MCF 10A (cell line): ENCODE measurements at regions not wholly inside any gene's neighbourhood (a gene's known extent, or its start where the extent isn't known, plus 50 kb on each side); places are given as distances from the start of the nearest gene placed in this dataset.

ENCODE experiments used
- BruUV-seq: library from RNA; stranded (reverse); fragments of 400-500 nt; replicated peaks from 2 replicates; lab custom pipeline; 2021; lab: Mats Ljungman, UMichigan
- CTCF ChIA-PET: fragments of 300-600 bp; sonication (Branson Sonifier 250); formaldehyde crosslinking; extraction: SDS; loops from one replicate; lab custom pipeline; 2021; ENCODE audit warnings: antibody characterized with exemption, inconsistent platforms; lab: Yijun Ruan, JAX
- POLR2A ChIA-PET: fragments of 300-600, 350-650 bp; sonication (Branson Sonifier 250); formaldehyde crosslinking; extraction: SDS; loops from one replicate; lab custom pipeline; 2020; ENCODE audit warnings: antibody characterized with exemption, inconsistent platforms; lab: Yijun Ruan, JAX
- DNase-seq: peaks from one replicate; pipeline ENCODE4 v3.0.0-alpha.2; 2018; ENCODE audit not compliant: unreplicated experiment
- H3K27ac Mint-ChIP-seq: one replicate; pipeline ENCODE4 v1.8.0; 2022; ENCODE audit warnings: mild to moderate bottlenecking, low read depth, mixed read lengths; ENCODE audit not compliant: unreplicated experiment
- H3K27me3 Mint-ChIP-seq: one replicate; pipeline ENCODE4 v1.8.0; 2022; ENCODE audit warnings: mixed read lengths; ENCODE audit not compliant: insufficient read depth, unreplicated experiment
- H3K36me3 Mint-ChIP-seq: one replicate; pipeline ENCODE4 v1.8.0; 2022; ENCODE audit warnings: mild to moderate bottlenecking, moderate library complexity, mixed read lengths; ENCODE audit not compliant: insufficient read depth, unreplicated experiment
- H3K4me1 Mint-ChIP-seq: one replicate; pipeline ENCODE4 v1.8.0; 2022; ENCODE audit warnings: mixed read lengths; ENCODE audit not compliant: insufficient read depth, unreplicated experiment
- H3K4me3 Mint-ChIP-seq: one replicate; pipeline ENCODE4 v1.8.0; 2022; ENCODE audit warnings: mild to moderate bottlenecking, moderate library complexity, mixed read lengths; ENCODE audit not compliant: unreplicated experiment
- H3K9me3 Mint-ChIP-seq: one replicate; pipeline ENCODE4 v1.8.0; 2022; ENCODE audit warnings: mixed read lengths; ENCODE audit not compliant: unreplicated experiment
- intact Hi-C: fragments of 100-400 bp; cut with micrococcal nuclease; formaldehyde crosslinking; loops from 2 replicates; pipeline ENCODE4 v1.14.1; 2022
- TF ChIP-seq, protein P1 (sequence below): fragments of 200-600 bp; IDR thresholded peaks from one replicate; pipeline ENCODE4 v1.8.0; 2022; ENCODE audit warnings: antibody characterized with exemption, mild to moderate bottlenecking; ENCODE audit not compliant: unreplicated experiment

DNA sequence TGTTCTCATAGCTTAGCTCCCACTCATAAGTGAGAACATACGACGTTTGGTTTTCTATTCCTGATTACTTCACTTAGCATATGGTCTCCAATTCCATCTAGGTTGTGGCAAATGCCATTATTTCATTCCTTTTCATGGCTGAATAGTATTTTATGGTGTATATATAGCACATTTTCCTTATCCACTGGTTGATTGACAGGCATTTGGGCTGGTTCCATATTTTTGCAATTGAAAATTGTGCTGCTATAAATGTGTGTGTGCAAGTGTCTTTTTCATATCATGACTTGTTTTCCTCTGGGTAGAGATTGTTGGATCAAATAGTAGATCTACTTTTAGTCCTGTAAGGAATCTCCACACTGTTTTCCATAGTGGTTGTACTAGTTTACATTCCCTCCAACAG lies 133.0 kb upstream of the TAB2 start:
- ChIA-PET CTCF (interaction anchor here (0.8 kb wide), 1 partner anchor 8 kb away, joined by 4 read pairs; no protein-coding TSS in a partner anchor), POLR2A (interaction anchor here (1.3 kb wide), 1 partner anchor 9 kb away, joined by 3 read pairs; no protein-coding TSS in a partner anchor)
- Mint-ChIP-seq H3K36me3 (no peaks in the 10 kb centered on the region), H3K4me1 (no peaks in the 10 kb centered on the region), H3K27me3 (no peaks in the 10 kb centered on the region), H3K9me3 (no peaks in the 10 kb centered on the region), H3K4me3 (no peak overlapping the region), H3K27ac (no peak overlapping the region)
- TF ChIP-seq, protein P1, sequence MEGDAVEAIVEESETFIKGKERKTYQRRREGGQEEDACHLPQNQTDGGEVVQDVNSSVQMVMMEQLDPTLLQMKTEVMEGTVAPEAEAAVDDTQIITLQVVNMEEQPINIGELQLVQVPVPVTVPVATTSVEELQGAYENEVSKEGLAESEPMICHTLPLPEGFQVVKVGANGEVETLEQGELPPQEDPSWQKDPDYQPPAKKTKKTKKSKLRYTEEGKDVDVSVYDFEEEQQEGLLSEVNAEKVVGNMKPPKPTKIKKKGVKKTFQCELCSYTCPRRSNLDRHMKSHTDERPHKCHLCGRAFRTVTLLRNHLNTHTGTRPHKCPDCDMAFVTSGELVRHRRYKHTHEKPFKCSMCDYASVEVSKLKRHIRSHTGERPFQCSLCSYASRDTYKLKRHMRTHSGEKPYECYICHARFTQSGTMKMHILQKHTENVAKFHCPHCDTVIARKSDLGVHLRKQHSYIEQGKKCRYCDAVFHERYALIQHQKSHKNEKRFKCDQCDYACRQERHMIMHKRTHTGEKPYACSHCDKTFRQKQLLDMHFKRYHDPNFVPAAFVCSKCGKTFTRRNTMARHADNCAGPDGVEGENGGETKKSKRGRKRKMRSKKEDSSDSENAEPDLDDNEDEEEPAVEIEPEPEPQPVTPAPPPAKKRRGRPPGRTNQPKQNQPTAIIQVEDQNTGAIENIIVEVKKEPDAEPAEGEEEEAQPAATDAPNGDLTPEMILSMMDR = no peak
- no TSS peak for BruUV-seq
- no peak for DNase-seq
- intact Hi-C loops = no loop called here

GRCh38 chr6:149185799-149186357 lies 131.6 kb upstream of the TAB2 start:
- TF ChIP-seq, protein P1 = no peak
- no TSS peak for BruUV-seq
- POLR2A ChIA-PET = no interaction called here
- Mint-ChIP-seq H3K36me3 (no peaks in the 10 kb centered on the region), H3K4me3 (no peak overlapping the region), H3K9me3 (no peaks in the 10 kb centered on the region), H3K27me3 (no peaks in the 10 kb centered on the region), H3K4me1 (no peaks in the 10 kb centered on the region), H3K27ac (no peak overlapping the region)
- intact Hi-C loops = no loop called here
- no peak for DNase-seq
- CTCF ChIA-PET = no interaction called here

- TF ChIP-seq, protein P1 = no peak
- CTCF ChIA-PET = no interaction called here
- Mint-ChIP-seq H3K27me3 (no peaks in the 10 kb centered on the region), H3K36me3 (no peaks in the 10 kb centered on the region), H3K4me3 (no peak overlapping the region), H3K9me3 (no peaks in the 10 kb centered on the region), H3K4me1 (no peaks in the 10 kb centered on the region), H3K27ac (no peak overlapping the region)
- POLR2A ChIA-PET = no interaction called here
- no peak for DNase-seq
- BruUV-seq = no TSS peak
- intact Hi-C loops = no loop called here
Measured at GRCh38 chr6:149186873-149187272, 130.6 kb upstream of the TAB2 start.

DNA sequence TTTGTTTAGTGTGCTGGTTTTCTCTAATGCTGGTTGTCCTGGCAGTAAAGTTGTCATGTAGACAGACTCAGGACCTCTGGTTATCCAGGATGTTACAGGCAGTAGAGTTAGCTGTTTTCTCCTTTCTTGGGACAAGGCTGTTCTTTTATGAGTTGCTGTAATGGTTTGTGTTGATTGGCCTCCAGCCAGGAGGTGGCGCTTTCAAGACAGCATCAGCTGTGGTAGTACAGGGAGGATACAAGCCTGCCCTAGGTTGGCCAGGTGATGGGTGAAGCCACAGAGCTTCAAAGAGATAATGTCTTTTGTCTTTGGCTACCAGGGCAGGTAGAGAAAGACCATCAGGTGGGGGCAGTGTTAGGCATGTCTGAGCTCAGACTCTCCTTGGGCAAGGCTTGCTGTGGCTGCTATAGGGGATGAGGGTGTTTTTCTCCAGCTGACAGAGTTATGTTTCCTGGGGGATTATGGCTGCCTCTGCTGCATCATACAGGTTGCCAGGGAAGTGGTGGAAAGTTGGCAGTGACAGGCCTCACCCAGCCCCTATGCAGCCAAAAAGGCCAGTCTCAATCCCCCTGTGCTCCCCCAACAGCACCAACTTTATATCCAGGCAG lies 127.2 kb upstream of the TAB2 start:
- BruUV-seq = no TSS peak
- intact Hi-C loops = loop anchor here (5.0 kb wide), 1 partner anchor 242 kb away; no protein-coding TSS in a partner anchor
- Mint-ChIP-seq H3K27ac (no peak overlapping the region), H3K9me3 (no peaks in the 10 kb centered on the region), H3K4me3 (no peak overlapping the region), H3K4me1 (no peaks in the 10 kb centered on the region), H3K27me3 (no peaks in the 10 kb centered on the region), H3K36me3 (no peaks in the 10 kb centered on the region)
- DNase-seq = peak; percentile 70
- TF ChIP-seq, protein P1 = no peak
- ChIA-PET CTCF (interaction anchor here (0.6 to 1.1 kb wide), 5 partner anchors 17 to 630 kb away, joined by 3 to 7 read pairs (median 3); no protein-coding TSS in a partner anchor), POLR2A (interaction anchor here (0.6 to 1.6 kb wide), 2 partner anchors 10 to 18 kb away, joined by 3 to 4 read pairs; no protein-coding TSS in a partner anchor)
